ENCODE measurements at regions not wholly inside any gene's neighbourhood (a gene's known extent, or its start where the extent isn't known, plus 50 kb on each side); places are given as distances from the start of the nearest gene placed in this dataset.

- TF ChIP-seq ATF2 (IDR thresholded peaks at IDR 0.05; ENCODE audit: low read length) (no peak), USF2 (IDR thresholded peaks at IDR 0.05; ENCODE audit: borderline replicate concordance, low read depth, low read length) (no peak), TCF3 (IDR thresholded peaks at IDR 0.05; ENCODE audit: borderline replicate concordance, insufficient read depth, low read depth, low read length) (no peak)
Observed at GRCh38 chr5:159743234-159743633, 173.0 kb upstream of the ADRA1B start.

Data from GM12878 (cell line).